C4-2B (cell line): ENCODE measurements at regions not wholly inside any gene's neighbourhood (a gene's known extent, or its start where the extent isn't known, plus 50 kb on each side); places are given as distances from the start of the nearest gene placed in this dataset.

Experiments
- CTCF ChIP-seq: fragments of 450-650 bp; conservative IDR thresholded peaks from 2 replicates; pipeline ENCODE4 v1.5.1; 2017; ENCODE audit warnings: mild to moderate bottlenecking
- ZFX ChIP-seq: fragments of 450-650 bp; IDR thresholded peaks from 2 replicates; pipeline ENCODE4 v1.6.1; 2017

GRCh38 chr1:243940451-243940850 is 90.4 kb upstream of the AKT3 start:
- no peak for TF ChIP-seq CTCF
- no peak for TF ChIP-seq ZFX
